Dedifferentiated amniotic fluid mesenchymal stem cell (primary cell): ENCODE measurements at regions not wholly inside any gene's neighbourhood (a gene's known extent, or its start where the extent isn't known, plus 50 kb on each side); places are given as distances from the start of the nearest gene placed in this dataset.

Source experiments
- DNase-seq: peaks from one replicate; pipeline ENCODE4 v3.0.0-alpha.2; 2016; ENCODE audit errors: extremely low spot score

DNA sequence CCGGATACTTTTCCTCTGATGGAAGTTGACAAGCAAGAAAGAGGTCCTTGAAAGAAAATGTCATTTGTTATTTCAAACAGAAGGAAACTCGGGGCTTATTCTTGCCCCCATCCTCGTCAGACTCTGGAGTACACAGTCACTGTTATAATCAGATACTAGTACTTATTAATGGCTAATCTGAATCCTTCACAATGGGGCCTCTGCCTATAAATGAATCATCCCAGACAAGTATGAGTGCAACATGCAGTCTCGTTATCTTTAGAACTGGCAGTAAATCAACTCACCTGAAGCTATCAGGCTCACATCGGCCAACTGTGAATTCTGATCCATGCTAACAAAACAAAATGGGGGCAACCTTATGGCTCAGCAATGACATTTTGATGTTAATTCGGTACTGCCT lies 216.7 kb downstream of the GRIN2B start:
- DNase-seq = no peak

- DNase-seq = no peak
Observed at GRCh38 chr12:13749389-13749788, 232.0 kb downstream of the GRIN2B start.

GRCh38 chr12:13745111-13745860 lies 236.1 kb downstream of the GRIN2B start:
- DNase-seq = no peak

GRCh38 chr12:13744561-13744960 lies 236.8 kb downstream of the GRIN2B start:
- DNase-seq = no peak

GRCh38 chr12:13740149-13740545 lies 241.3 kb downstream of the GRIN2B start:
- DNase-seq = no peak

DNA sequence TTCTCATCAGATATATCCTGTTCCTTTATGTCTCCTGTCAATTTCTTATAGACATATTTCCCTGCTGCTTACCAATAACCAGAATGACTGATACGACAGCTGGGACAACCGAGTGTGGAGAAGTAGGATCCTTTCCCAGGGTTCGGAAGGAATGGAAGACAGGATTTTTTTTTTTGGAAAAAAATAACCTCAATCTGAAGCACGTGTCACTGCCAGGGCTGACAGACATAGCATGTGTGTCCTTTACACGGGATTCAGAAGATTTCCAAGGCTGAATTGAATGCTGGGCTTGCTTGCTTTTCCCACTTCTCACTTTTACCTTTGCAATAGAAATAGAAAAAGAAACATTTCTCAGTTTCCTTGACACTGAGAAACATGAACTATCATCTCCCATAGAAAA lies 245.7 kb downstream of the GRIN2B start:
- DNase-seq = no peak

- DNase-seq = no peak
Observed at GRCh38 chr12:13734584-13735152, 246.7 kb downstream of the GRIN2B start.

DNA sequence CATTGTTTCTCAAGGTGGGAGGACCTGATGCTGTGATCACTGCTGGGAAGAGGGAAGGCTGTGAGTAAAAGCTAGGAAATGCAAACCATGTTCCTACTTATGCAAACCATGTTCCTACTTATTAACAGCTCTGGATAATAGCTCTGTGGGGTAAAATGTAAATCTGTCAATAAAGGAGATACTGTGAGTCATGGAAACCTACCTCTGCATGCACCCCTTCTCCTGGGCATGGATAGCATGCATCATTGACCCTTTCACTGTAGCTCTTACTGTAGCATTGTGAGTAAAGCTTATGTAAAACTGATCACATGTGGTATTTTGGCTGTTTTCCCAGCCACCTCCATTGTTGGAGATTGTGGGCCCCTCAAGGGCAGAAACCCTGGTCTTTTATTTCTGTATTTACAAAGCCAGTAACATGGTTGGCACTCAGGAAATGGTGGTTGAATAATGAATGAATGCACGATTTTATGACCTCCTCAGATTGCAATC lies 253.7 kb downstream of the GRIN2B start:
- DNase-seq = no peak

GRCh38 chr12:13725049-13725448 lies 256.4 kb downstream of the GRIN2B start:
- DNase-seq = no peak

- no peak for DNase-seq
Observed at GRCh38 chr12:13724136-13724535, 257.3 kb downstream of the GRIN2B start.

DNA sequence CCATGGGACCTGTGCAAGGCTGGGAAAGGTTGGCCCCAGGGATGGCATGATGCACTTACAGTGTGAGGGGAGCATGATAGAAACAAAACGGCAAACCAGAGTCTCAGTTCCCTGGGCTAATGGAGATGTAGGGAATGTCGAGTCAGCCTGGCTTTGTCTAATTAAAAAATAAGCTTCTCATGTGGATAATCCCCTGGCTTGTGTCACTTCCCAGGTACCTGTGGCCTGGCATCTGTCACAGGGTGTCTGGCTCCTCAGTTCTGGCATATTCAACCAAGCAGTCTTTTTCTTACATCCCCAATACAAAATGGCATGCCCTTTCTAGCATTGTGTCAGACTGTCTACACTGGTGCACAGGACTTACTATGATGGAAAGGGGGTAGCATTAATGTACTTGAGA lies 261.4 kb downstream of the GRIN2B start:
- DNase-seq = no peak

DNA sequence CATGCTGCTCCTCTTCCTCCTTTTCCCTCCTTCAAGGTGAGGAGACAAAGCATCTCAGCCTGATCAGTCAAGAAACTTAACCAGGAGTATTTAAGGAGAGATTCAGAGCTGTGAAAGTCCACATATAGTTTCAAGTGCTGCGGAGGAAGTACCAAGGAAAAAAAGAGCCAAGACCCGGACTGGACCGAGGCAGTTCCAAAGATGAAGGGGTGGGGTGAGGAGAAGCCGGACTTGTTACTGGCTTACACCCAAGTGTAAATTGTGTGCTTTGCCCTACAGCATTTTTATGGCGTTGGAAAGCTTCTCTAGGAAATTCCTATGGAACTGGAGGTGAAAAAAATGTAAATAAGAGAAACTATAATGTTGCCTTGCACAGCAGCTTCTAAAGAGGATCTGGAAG lies 263.1 kb downstream of the GRIN2B start:
- DNase-seq = no peak

- no peak for DNase-seq
Observed at GRCh38 chr12:13716119-13716518, 265.3 kb downstream of the GRIN2B start.

DNA sequence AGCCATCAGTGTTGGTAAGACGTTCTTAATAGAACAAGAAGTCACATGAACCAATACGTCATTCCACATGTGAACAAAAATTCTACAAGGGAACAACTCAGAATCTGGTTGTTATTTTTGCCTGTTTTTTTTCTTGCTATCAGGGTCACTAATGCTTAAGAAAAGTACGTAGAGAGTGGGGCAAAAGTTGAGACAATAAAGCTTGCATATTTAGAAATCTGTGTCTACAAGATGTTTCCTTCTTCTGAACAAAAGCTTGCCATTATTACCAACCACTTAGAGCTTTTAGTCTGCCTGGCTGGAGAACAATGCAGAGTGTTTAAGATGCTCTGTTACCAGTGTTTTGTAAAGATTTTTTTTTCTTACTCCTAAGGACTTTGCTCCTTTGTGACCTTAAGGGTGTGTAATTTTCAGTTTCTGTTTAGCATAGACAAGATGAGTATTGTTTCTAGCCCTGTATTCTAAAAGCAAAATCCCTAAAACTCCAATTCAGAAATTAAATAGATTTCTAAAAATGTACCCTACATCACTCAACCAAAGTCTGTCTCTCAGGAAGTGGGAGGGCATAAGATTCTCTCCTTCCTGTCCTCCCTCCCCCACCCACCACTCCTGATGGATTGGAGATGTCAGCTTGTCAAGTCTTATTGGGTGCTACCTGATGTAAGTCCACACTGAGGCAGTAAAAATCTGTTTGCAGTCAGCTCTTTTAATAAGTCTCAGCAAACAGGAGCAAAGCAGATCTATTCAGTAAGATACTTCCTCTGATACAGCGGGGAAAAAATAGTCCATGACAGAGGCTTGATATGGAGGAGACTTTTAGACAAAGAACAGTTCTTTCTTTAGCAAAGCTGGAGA lies 267.6 kb downstream of the GRIN2B start:
- no peak for DNase-seq

DNA sequence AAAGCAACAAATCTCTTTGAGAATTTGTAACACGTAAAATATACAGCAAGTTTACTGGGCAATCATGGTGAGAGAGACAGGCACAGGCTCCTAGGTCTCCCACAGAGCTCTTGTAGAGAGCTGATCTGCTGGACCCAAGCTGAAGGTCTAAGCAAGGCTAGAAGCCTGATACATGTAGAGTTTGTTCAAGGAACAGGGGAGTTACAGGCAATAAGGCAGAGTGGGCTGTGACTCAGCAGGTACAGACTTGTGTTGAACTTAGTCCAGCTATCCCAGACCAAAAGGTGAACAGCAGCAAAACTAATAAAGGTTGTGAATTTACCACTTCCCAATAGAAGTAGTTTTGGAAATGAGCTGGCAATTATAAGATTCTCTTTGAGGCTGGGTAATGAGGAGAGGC lies 273.6 kb downstream of the GRIN2B start:
- no peak for DNase-seq

DNA sequence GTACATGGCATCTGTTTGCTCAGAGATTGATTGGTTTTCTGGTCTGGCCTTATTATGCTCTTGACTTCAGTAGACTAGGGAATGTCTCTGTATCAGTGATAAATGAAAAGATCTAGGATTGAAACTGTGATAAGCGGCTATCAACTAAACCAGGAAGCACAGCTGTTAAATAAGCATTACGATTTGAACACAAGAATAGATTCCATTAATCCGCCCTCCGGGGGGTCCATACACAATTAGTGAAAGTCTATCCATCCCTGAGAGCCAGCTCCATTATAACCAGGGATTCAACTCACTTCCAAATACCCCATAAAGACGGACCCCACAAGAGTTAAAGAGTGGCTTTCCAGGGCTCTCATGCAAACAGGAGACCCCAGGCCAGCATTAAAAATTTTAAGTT lies 279.0 kb downstream of the GRIN2B start:
- no peak for DNase-seq

DNA sequence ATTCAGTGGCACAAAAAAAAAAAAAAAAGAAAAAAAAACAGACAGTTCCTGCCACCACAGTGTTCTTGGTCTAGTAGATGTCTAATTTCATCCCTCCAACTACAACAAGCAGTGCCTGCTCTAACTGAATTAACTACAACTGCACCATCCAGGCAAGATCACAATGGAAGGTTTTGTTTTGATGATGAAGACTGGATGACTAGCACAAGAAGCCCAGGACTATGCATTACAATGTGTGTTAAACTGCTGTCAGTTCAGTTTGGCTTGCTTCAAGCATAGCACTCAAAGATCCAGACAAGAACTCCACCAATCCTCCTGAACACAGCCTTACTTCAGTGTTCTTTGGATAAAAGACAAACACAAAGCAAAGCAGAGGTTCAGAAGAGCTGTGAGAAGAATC lies 279.9 kb downstream of the GRIN2B start:
- no peak for DNase-seq

DNA sequence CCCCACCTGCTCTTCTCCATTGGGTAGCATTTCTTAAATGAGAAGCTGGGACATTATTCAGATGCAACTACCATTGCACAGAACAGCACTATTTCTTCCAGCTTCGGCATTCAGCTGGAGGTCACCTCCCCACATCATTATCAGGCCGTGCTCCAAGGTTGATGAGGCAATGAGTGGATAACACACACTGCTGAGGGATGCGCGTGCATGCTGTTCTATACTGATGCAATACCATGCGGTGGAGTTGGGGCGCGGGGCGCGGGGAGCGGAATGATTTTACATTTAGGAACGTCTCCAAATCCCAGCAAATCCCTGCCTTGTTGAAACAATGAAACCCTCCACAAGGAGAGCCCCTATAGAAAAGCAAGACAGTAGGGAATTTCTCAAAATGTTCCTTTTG lies 283.4 kb downstream of the GRIN2B start:
- DNase-seq = no peak

DNA sequence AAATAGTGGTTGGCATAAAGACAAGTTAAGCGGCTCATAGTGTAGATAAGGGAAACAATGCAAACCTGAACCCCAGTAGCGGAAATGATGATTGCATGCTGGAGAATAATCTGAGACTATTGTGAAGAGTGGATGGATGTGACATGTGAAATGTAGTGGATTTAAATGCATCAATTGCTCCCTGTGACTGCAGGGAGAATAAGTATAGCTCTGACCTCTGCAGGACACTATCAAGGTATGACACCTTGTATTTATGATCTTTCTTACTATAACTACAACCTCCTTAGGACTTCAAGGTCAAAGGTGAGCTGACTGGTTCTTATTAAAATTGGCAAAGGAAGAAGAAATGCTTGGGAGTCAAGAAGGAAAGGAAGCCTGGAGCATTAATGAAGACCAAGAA lies 285.6 kb downstream of the GRIN2B start:
- no peak for DNase-seq

DNA sequence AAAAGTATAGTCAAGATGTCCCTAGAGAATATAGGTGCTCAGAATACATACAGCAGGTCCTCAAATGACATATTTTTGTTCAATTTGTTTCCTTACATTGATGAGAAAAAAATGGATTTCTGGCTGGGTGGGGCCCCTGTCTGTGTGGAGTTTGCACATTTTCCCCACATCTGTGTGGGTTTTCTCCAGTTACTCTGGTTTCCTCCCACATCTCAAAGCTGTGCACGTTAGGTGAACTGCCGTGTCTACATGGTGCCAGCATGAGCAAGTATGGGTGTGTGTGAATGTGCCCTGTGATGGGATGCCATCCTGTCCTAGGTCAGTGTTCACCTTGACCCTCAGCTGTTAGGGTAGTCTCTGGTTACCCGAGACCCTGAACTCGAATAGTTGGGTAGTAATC lies 289.1 kb downstream of the GRIN2B start:
- no peak for DNase-seq

DNA sequence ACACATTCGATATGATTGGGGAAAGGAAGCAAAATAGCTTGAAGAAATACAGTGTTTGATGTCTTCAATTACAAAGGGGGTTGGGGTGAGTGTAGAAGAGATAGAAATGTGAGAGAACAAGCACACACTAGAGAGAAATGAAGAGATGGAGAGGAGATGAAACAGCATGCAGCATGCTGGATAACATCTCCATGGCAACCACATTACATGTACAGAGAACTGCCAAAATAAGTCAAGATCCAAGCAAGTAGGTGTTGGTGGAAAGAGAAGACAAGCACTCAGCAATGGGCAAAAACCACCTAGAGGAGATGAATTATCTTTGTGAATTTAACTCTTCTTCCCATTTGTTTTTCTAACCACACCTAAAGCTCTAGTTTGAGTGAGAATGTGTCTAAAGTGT lies 289.8 kb downstream of the GRIN2B start:
- no peak for DNase-seq

GRCh38 chr12:13687633-13688032 lies 293.8 kb downstream of the GRIN2B start:
- no peak for DNase-seq

DNA sequence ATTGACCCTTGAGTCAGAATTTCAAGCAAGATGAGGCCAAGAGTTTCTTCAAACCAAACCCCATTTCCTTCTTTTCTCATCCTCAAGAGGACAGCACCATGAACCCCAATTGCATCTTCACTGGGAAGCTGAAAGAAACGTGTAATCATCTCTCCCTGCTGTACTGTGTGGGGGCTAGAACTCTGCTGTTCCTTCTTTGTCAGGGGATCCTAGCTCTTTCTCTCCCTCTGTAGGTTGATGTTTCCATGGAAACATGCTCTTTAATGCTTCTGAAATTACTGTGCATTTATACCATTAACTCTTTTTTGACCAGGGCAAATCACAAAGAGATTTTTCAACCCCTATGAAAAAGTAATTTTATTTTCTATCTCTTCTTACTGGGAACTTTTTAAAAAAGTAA lies 295.1 kb downstream of the GRIN2B start:
- no peak for DNase-seq
